Endothelial cell of umbilical vein (primary cell): ENCODE measurements at regions not wholly inside any gene's neighbourhood (a gene's known extent, or its start where the extent isn't known, plus 50 kb on each side); places are given as distances from the start of the nearest gene placed in this dataset.

Experiments
- BruUV-seq: library from RNA; stranded (reverse); fragments of 400-500 nt; replicated peaks from 2 replicates; lab custom pipeline; 2021; lab: Mats Ljungman, UMichigan
- CTCF ChIA-PET: fragments of 300-600, 350-600 bp; sonication (Branson Sonifier 250); formaldehyde crosslinking; loops from one replicate; lab custom pipeline; 2021; ENCODE audit warnings: antibody characterized with exemption, inconsistent platforms; lab: Charles Lee
- POLR2A ChIA-PET: fragments of 300-600, 350-600 bp; sonication (Branson Sonifier 250); formaldehyde crosslinking; loops from one replicate; lab custom pipeline; 2021; ENCODE audit warnings: antibody characterized with exemption, inconsistent platforms; lab: Charles Lee
- DNase-seq: peaks from one replicate; pipeline ENCODE4 v3.0.0-alpha.2; 2011; ENCODE audit warnings: low read depth, low spot score
- FAIRE-seq: peaks from 2 replicates; lab custom pipeline; 2011; peaks lifted over from hg19 to GRCh38; lab: Jason Lieb, UNC
- H2AFZ ChIP-seq: 2 replicates; pipeline ENCODE4 v1.6.0; 2012; ENCODE audit warnings: low read depth, low read length, control low read depth, inconsistent platforms
- H3K27ac ChIP-seq: 2 replicates; pipeline ENCODE4 v1.5.1; 2011; ENCODE audit warnings: low read depth, mild to moderate bottlenecking, control low read depth, low read length, moderate library complexity; ENCODE audit not compliant: insufficient read depth
- H3K27me3 ChIP-seq, 2 experiments: 2 replicates each; pipeline versions ENCODE4 v1.6.0 to v1.6.1; 2011; ENCODE audit warnings: low read length in 2 of 2, mixed read lengths in 1 of 2; ENCODE audit not compliant: control insufficient read depth in 2 of 2, insufficient read depth in 2 of 2
- H3K36me3 ChIP-seq, 2 experiments: 2 replicates in 1 of 2; 3 replicates in 1 of 2; pipeline ENCODE4 v1.5.1; 2011; ENCODE audit warnings: low read length in 2 of 2, mild to moderate bottlenecking in 1 of 2, moderate library complexity in 1 of 2; ENCODE audit not compliant: control insufficient read depth in 2 of 2, insufficient read depth in 2 of 2; ENCODE audit errors: extremely low read depth in 1 of 2
- H3K4me1 ChIP-seq: 3 replicates; pipeline ENCODE4 v1.5.1; 2011; ENCODE audit warnings: mild to moderate bottlenecking, low read length; ENCODE audit not compliant: control insufficient read depth, insufficient read depth; ENCODE audit errors: extremely low read depth
- H3K4me2 ChIP-seq: 2 replicates; pipeline ENCODE4 v1.6.1; 2011; ENCODE audit warnings: low read length, control low read depth, mixed read lengths; ENCODE audit not compliant: insufficient read depth
- H3K4me3 ChIP-seq, 3 experiments: fragments of 200-600 bp in 1 of 3; sonication (generic), shearing (Covaris generic) in 1 of 3; replicated peaks in 1 of 3; 2 replicates each; pipeline ENCODE4 v1.5.1; 2011 to 2016; ENCODE audit warnings: control low read depth in 3 of 3, low read length in 3 of 3, mild to moderate bottlenecking in 2 of 3, inconsistent platforms in 1 of 3, low read depth in 1 of 3, moderate library complexity in 1 of 3; ENCODE audit not compliant: insufficient read depth in 1 of 3
- H3K79me2 ChIP-seq: 2 replicates; pipeline ENCODE4 v1.6.0; 2012; ENCODE audit warnings: low read length, inconsistent platforms; ENCODE audit not compliant: control insufficient read depth, insufficient read depth
- H3K9ac ChIP-seq: replicated peaks from 2 replicates; pipeline ENCODE3; 2011; ENCODE audit warnings: low read length, control low read depth; ENCODE audit not compliant: insufficient read depth; ENCODE audit errors: extremely low read depth
- H3K9me1 ChIP-seq: replicated peaks from 3 replicates; pipeline ENCODE4 v1.6.0; 2011; ENCODE audit warnings: mild to moderate bottlenecking, low read length; ENCODE audit not compliant: control insufficient read depth, insufficient read depth; ENCODE audit errors: extremely low read depth
- H3K9me3 ChIP-seq: replicated peaks from 2 replicates; pipeline ENCODE4 v1.5.1; 2012; ENCODE audit warnings: low read length, inconsistent platforms; ENCODE audit not compliant: control insufficient read depth, insufficient read depth
- H4K20me1 ChIP-seq: replicated peaks from 2 replicates; pipeline ENCODE3; 2011; ENCODE audit warnings: mild to moderate bottlenecking, low read length; ENCODE audit not compliant: control insufficient read depth, insufficient read depth; ENCODE audit errors: extremely low read depth
- CTCF ChIP-seq, 2 donors: IDR thresholded peaks; 1 replicate in 1 of 2; 2 replicates in 1 of 2; pipeline ENCODE4 v1.5.1; 2011; ENCODE audit warnings: low read length in 2 of 2, mild to moderate bottlenecking in 2 of 2, moderate library complexity in 2 of 2, control low read depth in 1 of 2, inconsistent platforms in 1 of 2, low read depth in 1 of 2; ENCODE audit not compliant: insufficient read depth in 1 of 2; ENCODE audit errors: extremely low read depth in 1 of 2
- EZH2 ChIP-seq: IDR thresholded peaks from 2 replicates; pipeline ENCODE4 v1.6.1; 2012; ENCODE audit warnings: borderline replicate concordance, low read depth, mild to moderate bottlenecking, moderate library complexity, low read length, inconsistent platforms; ENCODE audit not compliant: severe bottlenecking
- JUN ChIP-seq: IDR thresholded peaks from 2 replicates; pipeline ENCODE4 v1.6.1; 2011; ENCODE audit warnings: borderline replicate concordance, low read depth; ENCODE audit not compliant: insufficient read length, insufficient read depth
- MAX ChIP-seq: IDR thresholded peaks from 2 replicates; pipeline ENCODE4 v1.6.1; 2011; ENCODE audit not compliant: insufficient read depth, insufficient read length
- MYC ChIP-seq: IDR thresholded peaks from one replicate; pipeline ENCODE4 v1.6.1; 2011; ENCODE audit warnings: mild to moderate bottlenecking, low read depth, low read length
- POLR2AphosphoS5 ChIP-seq: IDR thresholded peaks from 2 replicates; pipeline ENCODE4 v1.6.1; 2012; ENCODE audit warnings: low read depth, mild to moderate bottlenecking, control low read depth, low read length, moderate library complexity; ENCODE audit not compliant: insufficient read depth
- dilution Hi-C: fragments of 300-500 bp; cut with MboI; formaldehyde crosslinking; loops from one replicate; pipeline ENCODE4 v1.15.0; 2019; ENCODE audit warnings: low sequenced_read_pairs; ENCODE audit not compliant: extremely low pct_ligation_motif_present
- intact Hi-C: fragments of 100-400 bp; cut with micrococcal nuclease; formaldehyde crosslinking; loops from one replicate; pipeline ENCODE4 v1.10.0; 2022

GRCh38 chr20:62574230-62574993, 67.9 kb upstream of the SLCO4A1 start:
- DNase-seq (no peak), FAIRE-seq (no peak)
- Histone ChIP-seq H4K20me1 (no peaks in the 10 kb centered on the region), H3K4me3 (no peak overlapping the region), H3K27ac (no peak overlapping the region), H3K9me3 (no peaks in the 10 kb centered on the region), H3K4me1 (no peaks in the 10 kb centered on the region), H3K27me3 (peaks cover 0 to 2% of the 10 kb centered on the region in 2 experiments), H3K79me2 (no peaks in the 10 kb centered on the region), H3K9me1 (no peaks in the 10 kb centered on the region), H3K36me3 (no peaks in the 10 kb centered on the region), H2AFZ (no peak overlapping the region), H3K4me2 (no peak overlapping the region), H3K9ac (no peak overlapping the region)
- POLR2A ChIA-PET: no interaction called here
- intact Hi-C loops (no loop called here), dilution Hi-C loops (no loop called here)
- TF ChIP-seq MAX (no peak), JUN (no peak), MYC (no peak), CTCF (IDR thresholded peaks at IDR 0.05; ENCODE audit: extremely low read depth in 1 of 2, insufficient read depth in 1 of 2, low read depth in 1 of 2, low read length in 2 of 2) (no peak), EZH2 (no peak), POLR2AphosphoS5 (no peak)
- BruUV-seq: no TSS peak
- CTCF ChIA-PET: no interaction called here
